G401 (cell line): ENCODE measurements at regions not wholly inside any gene's neighbourhood (a gene's known extent, or its start where the extent isn't known, plus 50 kb on each side); places are given as distances from the start of the nearest gene placed in this dataset.
A peak's percentile ranks its signal among the peaks of the same experiment; 100 is the strongest.
"Not testable (repeated sequence)": the region's sequence is repeated elsewhere in the genome, so short reads cannot be mapped to it uniquely, and the experiment has no call there.

ENCODE experiments used
- DNase-seq: peaks from one replicate; pipeline ENCODE4 v3.0.0-alpha.2; 2015; ENCODE audit warnings: low spot score
- in situ Hi-C: cut with HindIII; loops from 2 replicates; pipeline ENCODE4 v1.10.0; 2016; ENCODE audit warnings: low sequenced_read_pairs, mixed read lengths

- DNase-seq = no peak
- in situ Hi-C loops = no loop called here
Observed at GRCh38 chr11:121927097-121927785, 188.8 kb downstream of the BLID start.

- no peak for DNase-seq
- in situ Hi-C loops = no loop called here
Observed at GRCh38 chr11:121924191-121924590, 191.8 kb downstream of the BLID start.

- in situ Hi-C loops = no loop called here
Observed at GRCh38 chr11:121917482-121917881, 198.5 kb downstream of the BLID start.

GRCh38 chr11:121914508-121915059, 201.4 kb downstream of the BLID start:
- in situ Hi-C loops = no loop called here
- DNase-seq = no peak

More at GRCh38 chr11:121917482-121917881, 198.5 kb downstream of the BLID start:
- DNase-seq = no peak

- no peak for DNase-seq
- in situ Hi-C loops = no loop called here
Observed at GRCh38 chr11:121909596-121909995, 206.4 kb downstream of the BLID start.

GRCh38 chr11:121907379-121907778, 208.6 kb downstream of the BLID start:
- in situ Hi-C loops = no loop called here
- DNase-seq = no peak

GRCh38 chr11:121904148-121904547, 211.9 kb downstream of the BLID start:
- in situ Hi-C loops = no loop called here
- DNase-seq = no peak

GRCh38 chr11:121901886-121902285, 214.1 kb downstream of the BLID start:
- no peak for DNase-seq
- in situ Hi-C loops = no loop called here

GRCh38 chr11:121901417-121901816, 214.6 kb downstream of the BLID start:
- in situ Hi-C loops, DNase-seq: not testable (repeated sequence)

GRCh38 chr11:121899520-121899919, 216.5 kb downstream of the BLID start:
- no peak for DNase-seq
- in situ Hi-C loops = no loop called here

GRCh38 chr11:121898903-121899302, 217.1 kb downstream of the BLID start:
- in situ Hi-C loops = no loop called here
- DNase-seq = no peak

GRCh38 chr11:121895919-121896318, 220.1 kb downstream of the BLID start:
- in situ Hi-C loops = no loop called here
- no peak for DNase-seq

GRCh38 chr11:121894581-121894980, 221.4 kb downstream of the BLID start:
- in situ Hi-C loops = no loop called here
- DNase-seq = no peak

- in situ Hi-C loops = no loop called here
- DNase-seq = no peak
Observed at GRCh38 chr11:121892863-121893262, 223.2 kb downstream of the BLID start.

GRCh38 chr11:121892131-121892681, 223.8 kb downstream of the BLID start:
- in situ Hi-C loops = no loop called here
- no peak for DNase-seq

GRCh38 chr11:121890946-121891515, 225.0 kb downstream of the BLID start:
- no peak for DNase-seq
- in situ Hi-C loops = no loop called here

GRCh38 chr11:121890377-121890776, 225.6 kb downstream of the BLID start:
- in situ Hi-C loops = no loop called here
- DNase-seq = peak; percentile 94

GRCh38 chr11:121889931-121890330, 226.1 kb downstream of the BLID start:
- DNase-seq = no peak
- in situ Hi-C loops = no loop called here

- no peak for DNase-seq
- in situ Hi-C loops = no loop called here
Observed at GRCh38 chr11:121889186-121889585, 226.8 kb downstream of the BLID start.

- DNase-seq = no peak
- in situ Hi-C loops = no loop called here
Observed at GRCh38 chr11:121887976-121888557, 227.9 kb downstream of the BLID start.
